Adrenal gland (tissue), 9 donors: ENCODE measurements at regions not wholly inside any gene's neighbourhood (a gene's known extent, or its start where the extent isn't known, plus 50 kb on each side); places are given as distances from the start of the nearest gene placed in this dataset.

ENCODE experiments used
- DNase-seq, 7 donors: peaks; one replicate each; pipeline ENCODE4 v3.0.0-alpha.2; 2019 to 2020
- H3K27ac ChIP-seq, 5 donors: fragments of 200-600 bp; sonication (generic) in 4 of 5; 1 replicate in 3 of 5; 2 replicates in 2 of 5; pipeline versions ENCODE4 v1.5.1 to v1.8.0; 2016 to 2020; ENCODE audit warnings: mild to moderate bottlenecking in 1 of 5
- H3K27me3 ChIP-seq: fragments of 200-600 bp; 2 replicates; pipeline ENCODE4 v1.8.0; 2021
- H3K36me3 ChIP-seq, 2 donors: fragments of 200-600 bp; replicated peaks in 1 of 2; 1 replicate in 1 of 2; 2 replicates in 1 of 2; pipeline versions ENCODE4 v1.5.1 to v1.8.0; 2018 to 2022
- H3K4me1 ChIP-seq, 2 donors: fragments of 200-600 bp; replicated peaks in 1 of 2; 1 replicate in 1 of 2; 2 replicates in 1 of 2; pipeline versions ENCODE4 v1.5.1 to v1.8.0; 2018 to 2021
- H3K4me3 ChIP-seq, 4 donors: fragments of 200-600 bp; sonication (generic) in 3 of 4; one replicate each; pipeline ENCODE4 v1.5.1; 2016 to 2018
- H3K9me3 ChIP-seq, 3 donors: fragments of 200-600 bp; sonication (generic) in 1 of 3; replicated peaks in 1 of 3; 1 replicate in 2 of 3; 2 replicates in 1 of 3; pipeline versions ENCODE4 v1.5.1 to v1.8.0; 2016 to 2021
- CTCF ChIP-seq, 6 experiments: fragments of 450-650 bp in 4 of 6; fragments of 200-600 bp in 2 of 6; sonication (generic) in 1 of 6; IDR thresholded peaks; 1 replicate in 5 of 6; 2 replicates in 1 of 6; pipeline versions ENCODE4 v1.5.1 to v1.8.0; 2016 to 2021; ENCODE audit warnings: antibody characterized with exemption in 6 of 6, mild to moderate bottlenecking in 2 of 6, moderate library complexity in 1 of 6
- POLR2A ChIP-seq, 2 donors: fragments of 450-650 bp; IDR thresholded peaks; one replicate each; pipeline ENCODE4 v1.6.1; 2017; ENCODE audit warnings: antibody characterized with exemption in 2 of 2, mild to moderate bottlenecking in 2 of 2, moderate library complexity in 1 of 2
- WGBS, 4 donors: extraction: QIAGEN DNeasy Blood & Tissue Kit in 2 of 4; methylation state at CpG; one replicate each; pipeline versions ENCODE4 v1.1.5 to v1.1.7; 2013 to 2017; 5-methylcytosine and 5-hydroxymethylcytosine counted together
- intact Hi-C, 2 donors: fragments of 100-400 bp; cut with DNase I; formaldehyde crosslinking; loops; one replicate each; pipeline versions ENCODE4 v1.14.1 to v1.15.0; 2022 to 2023
- donor health status: healthy with polysubstance abuse.
- donor health status: Bipolar disorder and iron deficiency.
- donor health status: DM: yes; HTN: yes; CAD: no.
- donor health status: DM: no; HTN: no; CAD: no.
- donor health status: DM: no; HTN: no; CAD: no.

- no peak overlapping the region for H3K4me3 ChIP-seq
- no peaks in the 10 kb centered on the region for H3K36me3 ChIP-seq
- no peak overlapping the region for H3K27ac ChIP-seq
- no peaks in the 10 kb centered on the region for H3K4me1 ChIP-seq
- 79 to 91% (median 84%) methylated on average over 2 of the region's 2 CpGs for WGBS, 4 donors
- no peak for DNase-seq
- intact Hi-C loops, result no loop called here
- H3K27me3 ChIP-seq, result no peaks in the 10 kb centered on the region
- peaks cover 0 to 4% (median 0%) of the 10 kb centered on the region in 3 donors for H3K9me3 ChIP-seq
- TF ChIP-seq POLR2A (IDR thresholded peaks at IDR 0.05) (no peak), CTCF (IDR thresholded peaks at IDR 0.05) (no peak)
Measured at GRCh38 chr3:145951441-145951840, 209.5 kb downstream of the PLOD2 start.

GRCh38 chr3:145952536-145952935 is 208.4 kb downstream of the PLOD2 start:
- Histone ChIP-seq H3K27ac (no peak overlapping the region), H3K9me3 (peaks cover 0 to 4% (median 0%) of the 10 kb centered on the region in 3 donors), H3K4me1 (no peaks in the 10 kb centered on the region), H3K36me3 (no peaks in the 10 kb centered on the region), H3K4me3 (no peak overlapping the region), H3K27me3 (no peaks in the 10 kb centered on the region)
- WGBS, 4 donors, result 73 to 92% (median 81%) methylated on average over 4 of the region's 4 CpGs
- TF ChIP-seq CTCF (IDR thresholded peaks at IDR 0.05), result no peak
- no peak for TF ChIP-seq POLR2A (IDR thresholded peaks at IDR 0.05)
- intact Hi-C loops, result no loop called here
- no peak for DNase-seq

- no peak overlapping the region for H3K4me3 ChIP-seq
- peaks cover 0 to 4% (median 0%) of the 10 kb centered on the region in 3 donors for H3K9me3 ChIP-seq
- H3K27me3 ChIP-seq, result no peaks in the 10 kb centered on the region
- H3K36me3 ChIP-seq, result no peaks in the 10 kb centered on the region
- intact Hi-C loops, result no loop called here
- H3K27ac ChIP-seq, result no peak overlapping the region
- no peaks in the 10 kb centered on the region for H3K4me1 ChIP-seq
- DNase-seq, result no peak
- 86 to 95% (median 91%) methylated on average over 3 of the region's 3 CpGs for WGBS, 4 donors
- no peak for TF ChIP-seq CTCF (IDR thresholded peaks at IDR 0.05)
- no peak for TF ChIP-seq POLR2A (IDR thresholded peaks at IDR 0.05)
Measured at GRCh38 chr3:145953316-145953715, 207.7 kb downstream of the PLOD2 start.

- WGBS, 4 donors, result 78 to 89% (median 83%) methylated on average over 2 of the region's 2 CpGs
- TF ChIP-seq POLR2A (IDR thresholded peaks at IDR 0.05) (no peak), CTCF (IDR thresholded peaks at IDR 0.05) (no peak)
- no peak overlapping the region for H3K27ac ChIP-seq
- H3K4me1 ChIP-seq, result no peaks in the 10 kb centered on the region
- no peaks in the 10 kb centered on the region for H3K27me3 ChIP-seq
- no peaks in the 10 kb centered on the region for H3K36me3 ChIP-seq
- intact Hi-C loops, result no loop called here
- DNase-seq, result no peak
- H3K4me3 ChIP-seq, result no peak overlapping the region
- no peaks in the 10 kb centered on the region for H3K9me3 ChIP-seq
Measured at GRCh38 chr3:145959457-145960088, 201.4 kb downstream of the PLOD2 start.
